RCC 7860 (cell line): ENCODE measurements at regions not wholly inside any gene's neighbourhood (a gene's known extent, or its start where the extent isn't known, plus 50 kb on each side); places are given as distances from the start of the nearest gene placed in this dataset.

Source experiments
- DNase-seq: peaks from one replicate; pipeline ENCODE4 v3.0.0-alpha.2; 2015; ENCODE audit warnings: low spot score
- FAIRE-seq: peaks from 2 replicates; lab custom pipeline; 2012; peaks lifted over from hg19 to GRCh38; lab: Jason Lieb, UNC

DNA sequence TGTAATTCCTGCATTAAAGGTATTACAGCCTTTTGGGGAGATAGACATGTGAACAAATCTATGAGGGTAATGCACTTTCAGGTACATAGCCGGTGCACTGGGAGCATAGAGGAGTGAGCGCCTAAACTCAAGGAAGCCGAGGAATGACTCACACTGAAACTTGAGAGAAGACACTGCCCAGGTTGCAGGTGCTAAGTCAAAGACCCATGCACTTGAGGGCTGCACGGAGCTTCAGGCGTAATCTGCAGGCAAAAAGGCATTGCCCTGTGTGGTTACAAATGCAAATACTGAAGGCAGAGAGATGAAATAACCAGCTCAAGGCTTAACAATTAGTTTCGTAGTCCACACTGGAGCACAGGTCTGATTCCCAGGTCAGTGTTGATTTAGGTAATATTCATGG is 51.0 kb upstream of the OSBPL3 start:
- DNase-seq (no peak), FAIRE-seq (no peak)
